GM12874 (cell line): ENCODE measurements at regions not wholly inside any gene's neighbourhood (a gene's known extent, or its start where the extent isn't known, plus 50 kb on each side); places are given as distances from the start of the nearest gene placed in this dataset.

Experiments
- TF ChIP-seq, protein P1 (sequence below): IDR thresholded peaks from 2 replicates; pipeline ENCODE4 v1.5.1; 2011; ENCODE audit warnings: low read depth, mild to moderate bottlenecking, control low read depth, low read length, moderate library complexity; ENCODE audit not compliant: insufficient read depth

DNA sequence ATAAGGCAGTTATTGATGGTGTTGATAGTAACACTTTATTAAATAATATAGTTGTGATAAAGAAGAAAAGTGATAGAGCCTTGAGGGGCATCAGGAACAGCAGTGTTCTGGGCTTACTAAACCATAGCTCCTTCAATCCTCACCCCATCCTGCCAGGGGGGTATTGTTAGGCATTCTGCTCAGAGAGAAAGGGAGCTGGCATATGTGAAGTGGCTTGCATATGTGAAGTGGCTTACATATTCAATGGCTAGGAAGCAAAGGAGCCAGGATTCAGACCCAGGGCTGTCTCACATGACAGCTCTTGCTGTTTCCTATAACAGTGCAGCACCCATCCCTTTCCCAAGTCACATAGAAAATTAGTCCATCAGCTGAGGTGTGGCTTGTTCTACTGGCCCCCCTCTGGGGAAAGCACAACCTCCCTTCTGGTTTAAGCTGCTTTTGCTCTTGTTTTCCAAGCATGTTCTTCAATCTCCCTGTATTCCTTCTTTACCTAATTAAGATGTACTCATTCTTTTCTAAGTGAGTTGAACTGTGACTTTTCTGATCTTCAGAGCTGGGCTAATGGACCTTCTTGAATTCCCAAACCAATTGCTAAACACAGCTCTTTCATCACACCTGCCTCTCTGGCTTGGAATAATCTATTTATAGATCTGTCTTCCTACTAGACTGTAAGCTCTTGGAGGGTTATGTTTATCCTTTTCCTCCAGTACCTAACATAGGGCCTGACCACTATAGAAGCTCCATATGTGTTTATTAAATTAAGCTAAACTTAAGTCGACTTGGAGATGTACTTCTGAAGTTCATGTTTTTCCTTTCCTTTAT is 108.7 kb upstream of the GLI3 start:
- TF ChIP-seq, protein P1, sequence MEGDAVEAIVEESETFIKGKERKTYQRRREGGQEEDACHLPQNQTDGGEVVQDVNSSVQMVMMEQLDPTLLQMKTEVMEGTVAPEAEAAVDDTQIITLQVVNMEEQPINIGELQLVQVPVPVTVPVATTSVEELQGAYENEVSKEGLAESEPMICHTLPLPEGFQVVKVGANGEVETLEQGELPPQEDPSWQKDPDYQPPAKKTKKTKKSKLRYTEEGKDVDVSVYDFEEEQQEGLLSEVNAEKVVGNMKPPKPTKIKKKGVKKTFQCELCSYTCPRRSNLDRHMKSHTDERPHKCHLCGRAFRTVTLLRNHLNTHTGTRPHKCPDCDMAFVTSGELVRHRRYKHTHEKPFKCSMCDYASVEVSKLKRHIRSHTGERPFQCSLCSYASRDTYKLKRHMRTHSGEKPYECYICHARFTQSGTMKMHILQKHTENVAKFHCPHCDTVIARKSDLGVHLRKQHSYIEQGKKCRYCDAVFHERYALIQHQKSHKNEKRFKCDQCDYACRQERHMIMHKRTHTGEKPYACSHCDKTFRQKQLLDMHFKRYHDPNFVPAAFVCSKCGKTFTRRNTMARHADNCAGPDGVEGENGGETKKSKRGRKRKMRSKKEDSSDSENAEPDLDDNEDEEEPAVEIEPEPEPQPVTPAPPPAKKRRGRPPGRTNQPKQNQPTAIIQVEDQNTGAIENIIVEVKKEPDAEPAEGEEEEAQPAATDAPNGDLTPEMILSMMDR: no peak

DNA sequence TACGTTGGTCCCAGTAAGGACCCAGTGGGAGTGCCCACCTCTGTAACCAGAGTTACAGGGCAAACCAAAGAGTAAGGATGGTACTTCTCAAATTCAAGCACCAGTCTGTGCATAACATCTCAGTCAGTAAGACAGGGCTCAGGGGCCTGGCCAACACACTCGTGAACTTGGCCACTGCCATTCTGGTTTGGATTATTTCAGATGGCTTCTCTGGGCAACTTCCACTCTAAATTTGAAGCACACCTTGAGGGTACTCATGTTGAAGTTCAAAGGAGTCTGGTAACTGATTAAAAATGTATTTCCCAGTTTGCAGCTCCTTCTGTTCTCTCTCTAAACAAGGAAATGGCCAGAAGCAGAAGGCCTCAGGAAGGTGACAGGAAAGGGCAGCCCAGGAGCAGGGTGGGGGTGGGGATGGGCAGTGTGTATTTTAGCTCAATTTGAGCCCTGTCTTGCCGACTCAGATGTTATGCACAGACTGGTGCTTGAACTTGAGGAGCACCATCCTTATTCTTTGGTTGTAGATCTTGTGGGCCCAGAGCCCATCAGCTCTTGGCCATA is 107.3 kb upstream of the GLI3 start:
- TF ChIP-seq, protein P1: no peak

DNA sequence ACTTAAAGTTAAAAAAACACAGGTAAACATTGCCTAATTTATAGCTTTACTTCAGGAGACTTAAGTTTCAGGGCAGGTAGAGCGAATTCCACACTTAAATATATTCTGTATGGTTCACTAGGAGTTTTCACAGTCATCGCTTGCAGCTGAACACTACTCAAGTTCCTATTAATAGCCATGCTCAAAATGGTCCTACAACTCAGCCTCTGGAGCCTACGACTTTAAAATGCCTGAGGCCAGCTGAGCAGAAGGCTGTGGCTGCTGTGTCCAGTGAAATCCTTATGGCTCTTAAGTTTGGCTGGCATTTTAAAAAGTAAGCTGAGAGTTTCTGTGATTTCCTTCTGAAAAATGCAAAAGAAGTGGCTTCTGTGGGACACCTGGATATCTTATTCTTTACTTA is 105.4 kb upstream of the GLI3 start:
- TF ChIP-seq, protein P1: no peak

DNA sequence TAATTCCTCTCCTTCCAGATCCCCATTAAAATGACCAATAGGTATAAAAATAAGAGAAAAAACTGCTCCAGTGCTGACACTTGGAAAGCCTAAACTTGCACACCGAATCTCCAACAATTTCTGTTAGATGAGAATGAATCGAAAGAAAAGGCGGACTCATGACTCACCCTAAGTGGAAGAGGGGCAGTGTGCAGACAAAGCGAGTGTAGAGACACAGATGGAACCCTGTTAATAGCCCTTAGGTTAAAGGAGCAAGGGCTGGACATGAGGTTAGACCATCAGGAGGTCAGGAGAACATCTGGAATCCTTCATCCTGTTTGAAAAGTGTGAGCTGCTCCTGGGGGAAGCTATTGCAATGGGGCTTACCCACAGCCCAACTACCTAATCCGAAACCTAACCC is 103.4 kb upstream of the GLI3 start:
- TF ChIP-seq, protein P1: no peak

DNA sequence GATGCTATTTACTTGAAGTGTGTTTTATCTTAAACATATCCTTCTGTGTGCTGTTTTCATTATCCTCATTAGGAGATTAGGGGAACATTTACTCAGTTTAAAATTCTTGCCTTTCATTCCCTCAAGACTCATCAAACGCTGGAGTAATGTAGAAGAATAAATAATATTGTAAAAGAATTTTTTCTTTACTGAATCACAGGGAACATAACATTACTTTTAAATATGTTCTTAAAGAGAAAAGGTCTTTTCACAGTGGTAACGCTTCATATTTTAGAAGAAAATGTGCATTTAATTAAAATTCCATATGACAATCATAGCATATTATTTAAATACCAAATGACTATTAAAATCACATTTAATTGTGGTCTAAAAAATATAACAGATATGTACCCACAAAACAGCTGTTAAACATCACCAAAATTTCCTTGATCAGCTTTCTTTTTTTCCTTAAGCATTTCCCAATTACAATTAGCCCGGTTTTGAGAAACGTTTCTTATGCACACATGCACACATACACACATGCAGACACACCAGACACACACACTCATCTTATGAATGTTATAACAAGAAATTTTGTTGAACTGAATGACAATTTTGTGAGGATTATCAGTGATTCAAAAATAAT is 102.0 kb upstream of the GLI3 start:
- TF ChIP-seq, protein P1: no peak

DNA sequence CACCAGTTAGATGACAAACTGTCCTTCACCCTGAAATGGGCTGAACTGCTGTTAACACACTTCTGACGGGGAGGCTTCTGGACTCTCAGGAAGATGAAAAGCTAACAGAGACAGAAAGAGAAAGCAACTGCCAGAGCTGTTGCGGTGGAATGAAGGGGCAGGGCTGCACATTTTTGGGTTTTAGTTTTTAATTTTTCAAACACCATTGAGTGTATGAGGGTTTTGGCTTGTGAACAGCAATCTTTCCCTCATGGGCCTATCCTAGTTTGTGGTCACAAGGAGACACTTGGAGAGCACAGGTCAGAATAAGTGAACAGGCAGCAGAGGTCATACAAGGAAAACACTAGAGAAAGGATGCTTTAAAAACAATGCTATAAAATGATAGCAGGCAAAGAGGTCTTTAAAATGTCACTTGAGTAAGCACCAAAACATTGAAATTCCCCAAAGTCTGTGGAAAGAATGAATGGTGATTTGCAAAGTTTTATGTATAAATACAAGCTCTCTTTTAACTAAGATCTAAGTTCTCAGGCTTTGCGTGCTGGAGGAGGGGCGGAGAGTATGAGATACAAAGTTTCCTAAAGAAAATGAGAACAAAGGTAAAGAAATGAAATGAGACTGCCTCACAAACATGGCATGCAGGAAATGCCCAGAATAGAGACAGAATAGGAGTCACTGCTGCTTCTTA is 101.4 kb upstream of the GLI3 start:
- TF ChIP-seq, protein P1: no peak
